Panc1 (cell line): ENCODE measurements at regions not wholly inside any gene's neighbourhood (a gene's known extent, or its start where the extent isn't known, plus 50 kb on each side); places are given as distances from the start of the nearest gene placed in this dataset.

Experiments used
- ATAC-seq: fragments of 200-7000 bp; cut with Tn5 transposase; 2 replicates; pipeline ENCODE4 v1.9.1; 2020; ENCODE audit warnings: mild to moderate bottlenecking, moderate library complexity
- BruUV-seq: library from RNA; stranded (reverse); fragments of 400-500 nt; replicated peaks from 2 replicates; lab custom pipeline; 2021; lab: Mats Ljungman, UMichigan
- CTCF ChIA-PET: fragments of 300-600 bp; sonication (Branson Sonifier 250); formaldehyde crosslinking; loops from one replicate; lab custom pipeline; 2022; ENCODE audit warnings: antibody characterized with exemption; lab: Charles Lee
- POLR2A ChIA-PET: fragments of 300-600 bp; sonication (Branson Sonifier 250); formaldehyde crosslinking; loops from one replicate; lab custom pipeline; 2022; ENCODE audit warnings: antibody characterized with exemption; lab: Charles Lee
- DNase-seq: peaks from one replicate; pipeline ENCODE4 v3.0.0-alpha.2; 2010; ENCODE audit warnings: low read depth, low spot score
- H3K27ac ChIP-seq: 2 replicates; pipeline ENCODE4 v1.5.1; 2011; ENCODE audit warnings: mild to moderate bottlenecking, low read length, inconsistent platforms
- H3K27me3 ChIP-seq: fragments of 200-500 bp; sonication (Bioruptor generic); 2 replicates; pipeline ENCODE4 v1.6.0; 2014; ENCODE audit warnings: low read length, inconsistent platforms; ENCODE audit not compliant: control insufficient read depth, insufficient read depth
- H3K36me3 ChIP-seq: fragments of 200-500 bp; sonication (Bioruptor generic); 2 replicates; pipeline ENCODE4 v1.5.1; 2014; ENCODE audit warnings: inconsistent platforms, mild to moderate bottlenecking, low read length, moderate library complexity; ENCODE audit not compliant: control insufficient read depth, insufficient read depth
- H3K4me1 ChIP-seq: 2 replicates; pipeline ENCODE4 v1.5.1; 2011; ENCODE audit warnings: inconsistent platforms, mild to moderate bottlenecking, low read length, moderate library complexity; ENCODE audit not compliant: control insufficient read depth, insufficient read depth
- H3K4me3 ChIP-seq, 2 experiments: 2 replicates each; pipeline ENCODE4 v1.5.1; 2011 to 2012; ENCODE audit warnings: low read depth in 2 of 2, low read length in 2 of 2, mild to moderate bottlenecking in 2 of 2, inconsistent platforms in 1 of 2, moderate library complexity in 1 of 2
- H3K9me3 ChIP-seq: fragments of 200-500 bp; sonication (Bioruptor generic); 2 replicates; pipeline ENCODE4 v1.5.1; 2014; ENCODE audit warnings: low read depth, mild to moderate bottlenecking, inconsistent platforms, low read length, moderate library complexity; ENCODE audit not compliant: control insufficient read depth, insufficient read depth
- POLR2AphosphoS5 ChIP-seq: IDR thresholded peaks from 2 replicates; pipeline ENCODE4 v1.6.1; 2012; ENCODE audit warnings: mild to moderate bottlenecking, low read depth, low read length, moderate library complexity
- SIN3A ChIP-seq: IDR thresholded peaks from 2 replicates; pipeline ENCODE4 v1.6.1; 2012; ENCODE audit warnings: low read depth, mild to moderate bottlenecking, low read length, moderate library complexity, borderline replicate concordance; ENCODE audit not compliant: insufficient read depth
- TCF7L2 ChIP-seq: IDR thresholded peaks from 2 replicates; pipeline ENCODE4 v1.6.1; 2011; ENCODE audit warnings: mild to moderate bottlenecking, low read depth, low read length, inconsistent platforms
- in situ Hi-C: cut with HindIII; loops from 2 replicates; pipeline ENCODE4 v1.10.0; 2016; ENCODE audit warnings: low sequenced_read_pairs, low pct_unique_long_range_greater_than_20kb
- intact Hi-C: fragments of 100-400 bp; cut with micrococcal nuclease; formaldehyde crosslinking; loops from one replicate; pipeline ENCODE4 v1.10.0; 2022; ENCODE audit not compliant: unreplicated experiment
- TF ChIP-seq, protein P1 (sequence below): fragments of 450-650 bp; IDR thresholded peaks from 2 replicates; pipeline ENCODE4 v1.5.1; 2017; ENCODE audit warnings: mild to moderate bottlenecking
- TF ChIP-seq, protein P2 (sequence below), 2 experiments: IDR thresholded peaks; 2 replicates each; pipeline ENCODE4 v1.6.1; 2011 to 2012; ENCODE audit warnings: low read depth in 2 of 2, control low read depth in 1 of 2, low read length in 1 of 2, mild to moderate bottlenecking in 1 of 2, moderate library complexity in 1 of 2; ENCODE audit not compliant: insufficient read depth in 1 of 2

DNA sequence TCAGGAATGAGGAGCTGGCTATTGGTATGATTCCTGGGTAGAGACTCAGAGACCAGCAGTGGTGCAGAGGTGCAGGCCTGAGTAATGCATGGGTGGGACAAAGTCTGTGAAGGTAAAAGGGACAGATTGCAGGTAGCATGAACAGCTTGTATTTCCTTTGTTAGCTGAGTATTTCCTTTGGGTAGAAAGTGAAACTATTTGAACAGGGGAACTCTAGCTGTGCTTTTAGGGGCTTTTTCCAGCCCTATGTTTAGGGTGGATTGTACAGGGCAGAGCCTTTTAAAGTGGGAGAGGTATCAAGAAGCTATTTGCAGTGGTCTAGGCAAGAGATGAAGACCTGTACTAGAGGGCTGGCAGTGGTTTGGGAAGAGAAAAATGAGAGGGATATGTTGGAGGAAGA is 739.9 kb downstream of the REEP3 start:
- ATAC-seq (no peak), DNase-seq (no peak)
- TF ChIP-seq POLR2AphosphoS5 = no peak
- Histone ChIP-seq H3K9me3 (no peaks in the 10 kb centered on the region; the same call in 1 of the 2 replicates), H3K27ac (no peak overlapping the region), H3K36me3 (no peaks in the 10 kb centered on the region), H3K4me3 (no peak overlapping the region), H3K4me1 (no peaks in the 10 kb centered on the region), H3K27me3 (no peaks in the 10 kb centered on the region)
- intact Hi-C loops = no loop called here
- CTCF ChIA-PET = no interaction called here
- POLR2A ChIA-PET = no interaction called here
- in situ Hi-C loops = no loop called here
- BruUV-seq = no TSS peak

DNA sequence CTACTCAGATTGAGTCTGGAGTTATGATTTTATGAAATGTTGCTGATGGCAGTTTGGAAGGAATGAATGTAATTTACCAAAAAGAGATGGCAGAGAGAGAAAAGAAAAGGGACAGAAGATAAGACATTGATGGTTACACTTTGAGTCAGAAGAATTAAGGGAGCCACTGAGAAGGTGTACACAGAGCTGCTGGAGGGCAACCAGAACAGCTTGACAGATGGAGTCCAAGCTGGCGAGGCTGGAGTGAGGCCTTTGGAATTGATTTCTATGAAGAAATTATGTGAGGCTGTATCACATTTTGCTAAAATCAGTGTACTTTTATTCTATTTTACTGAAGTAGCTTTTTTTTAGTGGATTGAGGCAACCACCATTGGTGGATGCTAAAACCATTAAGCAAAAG is 740.5 kb downstream of the REEP3 start:
- H3K9me3 ChIP-seq = no peaks in the 10 kb centered on the region; the same call in 1 of the 2 replicates
- H3K27ac ChIP-seq = no peak overlapping the region
- no peaks in the 10 kb centered on the region for H3K4me1 ChIP-seq
- in situ Hi-C loops (no loop called here), intact Hi-C loops (no loop called here)
- no peaks in the 10 kb centered on the region for H3K27me3 ChIP-seq
- ChIA-PET CTCF (no interaction called here), POLR2A (no interaction called here)
- DNase-seq (no peak), ATAC-seq (no peak)
- H3K36me3 ChIP-seq = no peaks in the 10 kb centered on the region
- TF ChIP-seq TCF7L2 (no peak), POLR2AphosphoS5 (no peak), SIN3A (no peak)
- TF ChIP-seq, protein P1, sequence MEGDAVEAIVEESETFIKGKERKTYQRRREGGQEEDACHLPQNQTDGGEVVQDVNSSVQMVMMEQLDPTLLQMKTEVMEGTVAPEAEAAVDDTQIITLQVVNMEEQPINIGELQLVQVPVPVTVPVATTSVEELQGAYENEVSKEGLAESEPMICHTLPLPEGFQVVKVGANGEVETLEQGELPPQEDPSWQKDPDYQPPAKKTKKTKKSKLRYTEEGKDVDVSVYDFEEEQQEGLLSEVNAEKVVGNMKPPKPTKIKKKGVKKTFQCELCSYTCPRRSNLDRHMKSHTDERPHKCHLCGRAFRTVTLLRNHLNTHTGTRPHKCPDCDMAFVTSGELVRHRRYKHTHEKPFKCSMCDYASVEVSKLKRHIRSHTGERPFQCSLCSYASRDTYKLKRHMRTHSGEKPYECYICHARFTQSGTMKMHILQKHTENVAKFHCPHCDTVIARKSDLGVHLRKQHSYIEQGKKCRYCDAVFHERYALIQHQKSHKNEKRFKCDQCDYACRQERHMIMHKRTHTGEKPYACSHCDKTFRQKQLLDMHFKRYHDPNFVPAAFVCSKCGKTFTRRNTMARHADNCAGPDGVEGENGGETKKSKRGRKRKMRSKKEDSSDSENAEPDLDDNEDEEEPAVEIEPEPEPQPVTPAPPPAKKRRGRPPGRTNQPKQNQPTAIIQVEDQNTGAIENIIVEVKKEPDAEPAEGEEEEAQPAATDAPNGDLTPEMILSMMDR = no peak
- TF ChIP-seq, protein P2, sequence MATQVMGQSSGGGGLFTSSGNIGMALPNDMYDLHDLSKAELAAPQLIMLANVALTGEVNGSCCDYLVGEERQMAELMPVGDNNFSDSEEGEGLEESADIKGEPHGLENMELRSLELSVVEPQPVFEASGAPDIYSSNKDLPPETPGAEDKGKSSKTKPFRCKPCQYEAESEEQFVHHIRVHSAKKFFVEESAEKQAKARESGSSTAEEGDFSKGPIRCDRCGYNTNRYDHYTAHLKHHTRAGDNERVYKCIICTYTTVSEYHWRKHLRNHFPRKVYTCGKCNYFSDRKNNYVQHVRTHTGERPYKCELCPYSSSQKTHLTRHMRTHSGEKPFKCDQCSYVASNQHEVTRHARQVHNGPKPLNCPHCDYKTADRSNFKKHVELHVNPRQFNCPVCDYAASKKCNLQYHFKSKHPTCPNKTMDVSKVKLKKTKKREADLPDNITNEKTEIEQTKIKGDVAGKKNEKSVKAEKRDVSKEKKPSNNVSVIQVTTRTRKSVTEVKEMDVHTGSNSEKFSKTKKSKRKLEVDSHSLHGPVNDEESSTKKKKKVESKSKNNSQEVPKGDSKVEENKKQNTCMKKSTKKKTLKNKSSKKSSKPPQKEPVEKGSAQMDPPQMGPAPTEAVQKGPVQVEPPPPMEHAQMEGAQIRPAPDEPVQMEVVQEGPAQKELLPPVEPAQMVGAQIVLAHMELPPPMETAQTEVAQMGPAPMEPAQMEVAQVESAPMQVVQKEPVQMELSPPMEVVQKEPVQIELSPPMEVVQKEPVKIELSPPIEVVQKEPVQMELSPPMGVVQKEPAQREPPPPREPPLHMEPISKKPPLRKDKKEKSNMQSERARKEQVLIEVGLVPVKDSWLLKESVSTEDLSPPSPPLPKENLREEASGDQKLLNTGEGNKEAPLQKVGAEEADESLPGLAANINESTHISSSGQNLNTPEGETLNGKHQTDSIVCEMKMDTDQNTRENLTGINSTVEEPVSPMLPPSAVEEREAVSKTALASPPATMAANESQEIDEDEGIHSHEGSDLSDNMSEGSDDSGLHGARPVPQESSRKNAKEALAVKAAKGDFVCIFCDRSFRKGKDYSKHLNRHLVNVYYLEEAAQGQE (IDR thresholded peaks at IDR 0.05; ENCODE audit: insufficient read depth in 1 of 2, low read depth in 2 of 2, low read length in 1 of 2) = no peak
- no TSS peak for BruUV-seq
- no peak overlapping the region for H3K4me3 ChIP-seq

DNA sequence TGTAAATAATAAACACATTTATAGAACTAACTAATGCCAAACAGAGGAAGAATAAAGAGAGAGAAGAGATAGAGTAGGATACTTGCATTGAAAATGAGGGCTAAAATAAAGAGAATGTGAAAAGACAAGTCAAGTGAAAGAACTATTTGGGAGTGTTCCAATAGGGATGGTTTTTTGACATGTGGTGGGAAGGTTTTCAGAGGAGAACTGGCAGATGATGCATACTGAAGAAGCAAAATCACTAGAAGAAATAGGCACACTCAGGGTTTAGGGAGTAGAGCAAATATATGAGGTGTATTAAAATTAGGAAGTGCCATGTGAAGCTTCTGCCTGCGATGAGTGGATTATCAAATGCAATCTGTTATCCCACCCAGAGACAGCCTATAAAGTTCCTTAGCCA is 744.8 kb downstream of the REEP3 start:
- intact Hi-C loops = no loop called here
- no peaks in the 10 kb centered on the region for H3K36me3 ChIP-seq
- no peaks in the 10 kb centered on the region; the same call in 1 of the 2 replicates for H3K9me3 ChIP-seq
- DNase-seq (no peak), ATAC-seq (no peak)
- in situ Hi-C loops = no loop called here
- no peak for TF ChIP-seq SIN3A
- TF ChIP-seq, protein P1 = no peak
- H3K4me1 ChIP-seq = no peaks in the 10 kb centered on the region
- H3K4me3 ChIP-seq = no peak overlapping the region
- no TSS peak for BruUV-seq
- no peak overlapping the region for H3K27ac ChIP-seq
- no peaks in the 10 kb centered on the region for H3K27me3 ChIP-seq
- POLR2A ChIA-PET = interaction anchor here (0.6 kb wide), 1 partner anchor 26 kb away, joined by 3 read pairs; no protein-coding TSS in a partner anchor
- CTCF ChIA-PET = no interaction called here
